HepG2 (cell line): ENCODE measurements at regions not wholly inside any gene's neighbourhood (a gene's known extent, or its start where the extent isn't known, plus 50 kb on each side); places are given as distances from the start of the nearest gene placed in this dataset.

Experiments
- ATAC-seq: fragments of 200-7000 bp; cut with Tn5 transposase; 3 replicates; pipeline ENCODE4 v1.9.1; 2020; ENCODE audit warnings: mild to moderate bottlenecking, moderate library complexity
- BruUV-seq: library from RNA; stranded (reverse); fragments of 400-500 nt; replicated peaks from 2 replicates; lab custom pipeline; 2021; lab: Mats Ljungman, UMichigan
- CTCF ChIA-PET: fragments of 300-600 bp; formaldehyde crosslinking; extraction: SDS; loops from one replicate; lab custom pipeline; 2021; ENCODE audit warnings: low total read pairs, inconsistent platforms, low intra/inter-chr PET ratio; lab: Yijun Ruan, JAX
- POLR2A ChIA-PET: fragments of 350-600 bp; sonication (Branson Sonifier 250); formaldehyde crosslinking; loops from one replicate; lab custom pipeline; 2020; ENCODE audit warnings: antibody characterized with exemption, inconsistent platforms; lab: Yijun Ruan, JAX
- DNase-seq: peaks from one replicate; pipeline ENCODE4 v3.0.0-alpha.2; 2015; ENCODE audit warnings: low spot score
- FAIRE-seq: peaks from 3 replicates; lab custom pipeline; 2011; peaks lifted over from hg19 to GRCh38; lab: Jason Lieb, UNC
- H2AFZ ChIP-seq: one replicate; pipeline ENCODE4 v1.6.1; 2011; ENCODE audit warnings: low read length, inconsistent platforms
- H3K27ac ChIP-seq: fragments of 300-600 bp; 3 replicates; pipeline ENCODE4 v1.8.0; 2011; ENCODE audit warnings: mixed run types, mild to moderate bottlenecking, mixed read lengths, low read length, inconsistent platforms; ENCODE audit not compliant: insufficient read depth; ENCODE audit errors: extremely low read length
- H3K27me3 ChIP-seq, 2 experiments: fragments of 200-600 bp in 1 of 2; 2 replicates in 1 of 2; 3 replicates in 1 of 2; pipeline versions ENCODE4 v1.6.0 to v1.8.0; 2011; ENCODE audit warnings: low read length in 2 of 2, mild to moderate bottlenecking in 2 of 2, moderate library complexity in 2 of 2, inconsistent platforms in 1 of 2; ENCODE audit not compliant: insufficient read depth in 2 of 2, control insufficient read depth in 1 of 2
- H3K36me3 ChIP-seq, 2 experiments: fragments of 200-600 bp in 1 of 2; replicated peaks in 1 of 2; 2 replicates in 1 of 2; 3 replicates in 1 of 2; pipeline versions ENCODE4 v1.5.1 to v1.8.0; 2011; ENCODE audit warnings: low read length in 2 of 2, inconsistent platforms in 1 of 2; ENCODE audit not compliant: insufficient read depth in 2 of 2, control insufficient read depth in 1 of 2
- H3K4me1 ChIP-seq: 2 replicates; pipeline ENCODE4 v1.5.1; 2012; ENCODE audit warnings: low read length, inconsistent platforms; ENCODE audit not compliant: insufficient read depth
- H3K4me2 ChIP-seq: 2 replicates; pipeline ENCODE4 v1.6.0; 2011; ENCODE audit warnings: low read depth, low read length, inconsistent platforms
- H3K4me3 ChIP-seq, 3 experiments: fragments of 200-600 bp in 1 of 3; sonication (generic), shearing (Covaris generic) in 1 of 3; replicated peaks in 1 of 3; 2 replicates each; pipeline ENCODE4 v1.5.1; 2011 to 2016; ENCODE audit warnings: low read length in 3 of 3, inconsistent platforms in 2 of 3, low read depth in 2 of 3, mild to moderate bottlenecking in 2 of 3, control low read depth in 1 of 3, mixed read lengths in 1 of 3; ENCODE audit not compliant: insufficient read depth in 1 of 3
- H3K79me2 ChIP-seq: one replicate; pipeline ENCODE4 v1.6.1; 2011; ENCODE audit warnings: low read length, inconsistent platforms; ENCODE audit not compliant: insufficient read depth
- H3K9ac ChIP-seq: 2 replicates; pipeline ENCODE4 v1.6.0; 2011; ENCODE audit warnings: mild to moderate bottlenecking, low read depth, low read length, inconsistent platforms; ENCODE audit not compliant: insufficient read depth
- H3K9me3 ChIP-seq: 2 replicates; pipeline ENCODE4 v1.5.1; 2012; ENCODE audit warnings: mild to moderate bottlenecking, low read length
- H4K20me1 ChIP-seq: 2 replicates; pipeline ENCODE4 v1.6.0; 2011; ENCODE audit warnings: inconsistent platforms, mild to moderate bottlenecking, low read length, moderate library complexity; ENCODE audit not compliant: insufficient read depth
- AFF4 ChIP-seq: sonication (generic); formaldehyde crosslinking; IDR thresholded peaks from 2 replicates; pipeline ENCODE4 v1.4.0; 2020; ENCODE audit warnings: missing genetic modification reagents
- ARID4A ChIP-seq: sonication (generic); formaldehyde crosslinking; IDR thresholded peaks from 2 replicates; pipeline ENCODE4 v1.5.0; 2020; ENCODE audit warnings: mild to moderate bottlenecking, missing genetic modification reagents, borderline replicate concordance
- EEA1 ChIP-seq: sonication (generic); formaldehyde crosslinking; IDR thresholded peaks from 2 replicates; pipeline ENCODE4 v1.5.1; 2020; ENCODE audit warnings: mild to moderate bottlenecking, missing genetic modification reagents, borderline replicate concordance
- KLF6 ChIP-seq: IDR thresholded peaks from 2 replicates; pipeline ENCODE4 v1.8.0; 2016; ENCODE audit warnings: missing biosample characterization, missing genetic modification reagents
- MEF2D ChIP-seq: sonication (generic); formaldehyde crosslinking; IDR thresholded peaks from 2 replicates; pipeline ENCODE4 v1.5.1; 2020; ENCODE audit warnings: mild to moderate bottlenecking, missing genetic modification reagents
- PCBP1 ChIP-seq: fragments of 200-400 bp; formaldehyde crosslinking; IDR thresholded peaks from 2 replicates; pipeline ENCODE4 v1.6.1; 2017; ENCODE audit warnings: mild to moderate bottlenecking, low read depth, low read length, borderline replicate concordance
- PHF21A ChIP-seq: sonication (generic); formaldehyde crosslinking; IDR thresholded peaks from 2 replicates; pipeline ENCODE4 v1.5.0; 2020; ENCODE audit warnings: mild to moderate bottlenecking, missing genetic modification reagents
- SP4 ChIP-seq: sonication (generic); formaldehyde crosslinking; IDR thresholded peaks from 2 replicates; pipeline ENCODE4 v1.8.1; 2023; ENCODE audit warnings: mild to moderate bottlenecking, missing genetic modification reagents
- THAP9 ChIP-seq: sonication (generic); formaldehyde crosslinking; IDR thresholded peaks from 2 replicates; pipeline ENCODE4; 2020; ENCODE audit warnings: missing genetic modification reagents, mild to moderate bottlenecking, borderline replicate concordance
- TOE1 ChIP-seq: sonication (generic); formaldehyde crosslinking; IDR thresholded peaks from 2 replicates; pipeline ENCODE4 v1.4.0; 2020; ENCODE audit warnings: mild to moderate bottlenecking, missing genetic modification reagents
- YEATS2 ChIP-seq: sonication (generic); formaldehyde crosslinking; IDR thresholded peaks from 2 replicates; pipeline ENCODE4 v1.4.0; 2020; ENCODE audit warnings: missing genetic modification reagents, borderline replicate concordance
- ZFYVE20 ChIP-seq: sonication (generic); formaldehyde crosslinking; IDR thresholded peaks from 2 replicates; pipeline ENCODE4 v1.8.0; 2023; ENCODE audit warnings: low read depth, mild to moderate bottlenecking, moderate library complexity, missing genetic modification reagents, borderline replicate concordance
- ZNF282 ChIP-seq: fragments of 450-650 bp; IDR thresholded peaks from 2 replicates; pipeline ENCODE4 v1.6.1; 2018; ENCODE audit not compliant: partially characterized antibody
- WGBS: methylation state at CpG from one replicate; pipeline ENCODE4 v1.1.6; 2017; ENCODE audit warnings: low lambda C conversion rate; 5-methylcytosine and 5-hydroxymethylcytosine counted together
- in situ Hi-C: cut with HindIII; loops from 2 replicates; pipeline ENCODE4 v1.10.0; 2017; ENCODE audit warnings: low pct_unique_long_range_greater_than_20kb; ENCODE audit not compliant: extremely low pct_ligation_motif_present
- intact Hi-C: fragments of 100-400 bp; cut with micrococcal nuclease; formaldehyde crosslinking; loops from one replicate; pipeline ENCODE4 v1.10.0; 2022; ENCODE audit not compliant: unreplicated experiment

- no peak for TF ChIP-seq ARID4A (CRISPR knock-in tag)
- no peak for TF ChIP-seq THAP9
- no peak for TF ChIP-seq SP4 (CRISPR knock-in tag)
Observed at GRCh38 chr12:125341422-125341821, 276.2 kb downstream of the AACS start (continued).

- Histone ChIP-seq H3K9me3 (no peaks in the 10 kb centered on the region), H4K20me1 (no peaks in the 10 kb centered on the region), H3K27me3 (peaks cover 0 to 7% of the 10 kb centered on the region in 2 experiments; a peak in 2 of 5 replicates), H3K4me1 (no peaks in the 10 kb centered on the region), H3K27ac (no peak overlapping the region), H3K79me2 (no peaks in the 10 kb centered on the region), H3K4me3 (no peak overlapping the region), H3K9ac (no peak overlapping the region), H3K4me2 (no peak overlapping the region), H3K36me3 (no peaks in the 10 kb centered on the region), H2AFZ (no peak overlapping the region)
- intact Hi-C loops: no loop called here
- ATAC-seq (no peak), FAIRE-seq (no peak), DNase-seq (no peak)
- POLR2A ChIA-PET: no interaction called here
- CTCF ChIA-PET: no interaction called here
- in situ Hi-C loops: no loop called here
- BruUV-seq: no TSS peak
- 7% methylated on average over 3 of the region's 3 CpGs for WGBS
- no peak for TF ChIP-seq PCBP1
- no peak for TF ChIP-seq KLF6 (CRISPR knock-in tag)
- TF ChIP-seq PHF21A (CRISPR knock-in tag): no peak
- no peak for TF ChIP-seq YEATS2 (CRISPR knock-in tag)
- TF ChIP-seq TOE1 (CRISPR knock-in tag): no peak
- TF ChIP-seq AFF4 (CRISPR knock-in tag): no peak
- no peak for TF ChIP-seq ZNF282
- TF ChIP-seq MEF2D (CRISPR knock-in tag): no peak
- TF ChIP-seq EEA1 (CRISPR knock-in tag): no peak
- TF ChIP-seq ZFYVE20 (CRISPR knock-in tag): no peak
Observed at GRCh38 chr12:125343649-125344048, 278.4 kb downstream of the AACS start.
